MCF 10A (cell line): ENCODE measurements at regions not wholly inside any gene's neighbourhood (a gene's known extent, or its start where the extent isn't known, plus 50 kb on each side); places are given as distances from the start of the nearest gene placed in this dataset.

Experiments
- BruUV-seq: library from RNA; stranded (reverse); fragments of 400-500 nt; replicated peaks from 2 replicates; lab custom pipeline; 2021; lab: Mats Ljungman, UMichigan
- CTCF ChIA-PET: fragments of 300-600 bp; sonication (Branson Sonifier 250); formaldehyde crosslinking; extraction: SDS; loops from one replicate; lab custom pipeline; 2021; ENCODE audit warnings: antibody characterized with exemption, inconsistent platforms; lab: Yijun Ruan, JAX
- POLR2A ChIA-PET: fragments of 300-600, 350-650 bp; sonication (Branson Sonifier 250); formaldehyde crosslinking; extraction: SDS; loops from one replicate; lab custom pipeline; 2020; ENCODE audit warnings: antibody characterized with exemption, inconsistent platforms; lab: Yijun Ruan, JAX
- DNase-seq: peaks from one replicate; pipeline ENCODE4 v3.0.0-alpha.2; 2018; ENCODE audit not compliant: unreplicated experiment
- H3K27ac Mint-ChIP-seq: one replicate; pipeline ENCODE4 v1.8.0; 2022; ENCODE audit warnings: mild to moderate bottlenecking, low read depth, mixed read lengths; ENCODE audit not compliant: unreplicated experiment
- H3K27me3 Mint-ChIP-seq: one replicate; pipeline ENCODE4 v1.8.0; 2022; ENCODE audit warnings: mixed read lengths; ENCODE audit not compliant: insufficient read depth, unreplicated experiment
- H3K36me3 Mint-ChIP-seq: one replicate; pipeline ENCODE4 v1.8.0; 2022; ENCODE audit warnings: mild to moderate bottlenecking, moderate library complexity, mixed read lengths; ENCODE audit not compliant: insufficient read depth, unreplicated experiment
- H3K4me1 Mint-ChIP-seq: one replicate; pipeline ENCODE4 v1.8.0; 2022; ENCODE audit warnings: mixed read lengths; ENCODE audit not compliant: insufficient read depth, unreplicated experiment
- H3K4me3 Mint-ChIP-seq: one replicate; pipeline ENCODE4 v1.8.0; 2022; ENCODE audit warnings: mild to moderate bottlenecking, moderate library complexity, mixed read lengths; ENCODE audit not compliant: unreplicated experiment
- H3K9me3 Mint-ChIP-seq: one replicate; pipeline ENCODE4 v1.8.0; 2022; ENCODE audit warnings: mixed read lengths; ENCODE audit not compliant: unreplicated experiment
- CTCF ChIP-seq: fragments of 200-600 bp; IDR thresholded peaks from one replicate; pipeline ENCODE4 v1.8.0; 2022; ENCODE audit warnings: antibody characterized with exemption, mild to moderate bottlenecking; ENCODE audit not compliant: unreplicated experiment
- intact Hi-C: fragments of 100-400 bp; cut with micrococcal nuclease; formaldehyde crosslinking; loops from 2 replicates; pipeline ENCODE4 v1.14.1; 2022

- no peak overlapping the region for H3K4me3 Mint-ChIP-seq
- CTCF ChIA-PET = no interaction called here
- peaks cover 52% of the 10 kb centered on the region for H3K27me3 Mint-ChIP-seq
- no TSS peak for BruUV-seq
- H3K27ac Mint-ChIP-seq = no peak overlapping the region
- no peaks in the 10 kb centered on the region for H3K36me3 Mint-ChIP-seq
- POLR2A ChIA-PET = no interaction called here
- intact Hi-C loops = no loop called here
- no peaks in the 10 kb centered on the region for H3K4me1 Mint-ChIP-seq
- no peaks in the 10 kb centered on the region for H3K9me3 Mint-ChIP-seq
- no peak for TF ChIP-seq CTCF
- no peak for DNase-seq
These were observed 692.9 kb downstream of the USP25 start for GRCh38 chr21:16422702-16423101.

- H3K4me3 Mint-ChIP-seq = no peak overlapping the region
- TF ChIP-seq CTCF = no peak
- intact Hi-C loops = no loop called here
- no peak overlapping the region for H3K27ac Mint-ChIP-seq
- no peaks in the 10 kb centered on the region for H3K36me3 Mint-ChIP-seq
- peaks cover 52% of the 10 kb centered on the region for H3K27me3 Mint-ChIP-seq
- ChIA-PET POLR2A (no interaction called here), CTCF (interaction anchor here (0.5 kb wide), 1 partner anchor 94 kb away, joined by 3 read pairs; no protein-coding TSS in a partner anchor)
- no peaks in the 10 kb centered on the region for H3K9me3 Mint-ChIP-seq
- DNase-seq = no peak
- H3K4me1 Mint-ChIP-seq = no peaks in the 10 kb centered on the region
- BruUV-seq = no TSS peak
These were observed 694.1 kb downstream of the USP25 start for GRCh38 chr21:16423921-16424320.

GRCh38 chr21:16424331-16424751 lies 694.6 kb downstream of the USP25 start:
- BruUV-seq = no TSS peak
- no peak for DNase-seq
- CTCF ChIA-PET = no interaction called here
- no peaks in the 10 kb centered on the region for H3K4me1 Mint-ChIP-seq
- no peak overlapping the region for H3K4me3 Mint-ChIP-seq
- peaks cover 51% of the 10 kb centered on the region for H3K27me3 Mint-ChIP-seq
- no peak for TF ChIP-seq CTCF
- no peaks in the 10 kb centered on the region for H3K9me3 Mint-ChIP-seq
- no peaks in the 10 kb centered on the region for H3K36me3 Mint-ChIP-seq
- intact Hi-C loops = no loop called here
- H3K27ac Mint-ChIP-seq = no peak overlapping the region
- POLR2A ChIA-PET = no interaction called here

- H3K9me3 Mint-ChIP-seq = no peaks in the 10 kb centered on the region
- intact Hi-C loops = no loop called here
- BruUV-seq = no TSS peak
- no peak overlapping the region for H3K4me3 Mint-ChIP-seq
- H3K27ac Mint-ChIP-seq = no peak overlapping the region
- CTCF ChIA-PET = no interaction called here
- H3K36me3 Mint-ChIP-seq = no peaks in the 10 kb centered on the region
- no peak for DNase-seq
- TF ChIP-seq CTCF = no peak
- POLR2A ChIA-PET = no interaction called here
- peaks cover 43% of the 10 kb centered on the region for H3K27me3 Mint-ChIP-seq
- no peaks in the 10 kb centered on the region for H3K4me1 Mint-ChIP-seq
These were observed 695.6 kb downstream of the USP25 start for GRCh38 chr21:16425376-16425775.
